ENCODE measurements at regions not wholly inside any gene's neighbourhood (a gene's known extent, or its start where the extent isn't known, plus 50 kb on each side); places are given as distances from the start of the nearest gene placed in this dataset.

GRCh38 chr5:109945723-109946480 lies 256.2 kb downstream of the MAN2A1 start:
- DNase-seq, result no peak

- DNase-seq, result no peak
Measured at GRCh38 chr5:109946610-109947009, 256.9 kb downstream of the MAN2A1 start.

- no peak for DNase-seq
Measured at GRCh38 chr5:109947667-109948066, 257.9 kb downstream of the MAN2A1 start.

GRCh38 chr5:109950634-109951033 lies 260.9 kb downstream of the MAN2A1 start:
- no peak for DNase-seq

- DNase-seq, result no peak
Measured at GRCh38 chr5:109951348-109951747, 261.6 kb downstream of the MAN2A1 start.

- no peak for DNase-seq
Measured at GRCh38 chr5:109951758-109952157, 262.0 kb downstream of the MAN2A1 start.

- DNase-seq, result no peak
Measured at GRCh38 chr5:109953761-109954160, 264.0 kb downstream of the MAN2A1 start.

GRCh38 chr5:109956884-109957283 lies 267.2 kb downstream of the MAN2A1 start:
- no peak for DNase-seq

GRCh38 chr5:109958082-109958481 lies 268.4 kb downstream of the MAN2A1 start:
- no peak for DNase-seq

GRCh38 chr5:109959652-109960051 lies 269.9 kb downstream of the MAN2A1 start:
- DNase-seq, result no peak

- DNase-seq, result no peak
Measured at GRCh38 chr5:109961751-109962150, 272.0 kb downstream of the MAN2A1 start.

- no peak for DNase-seq
Measured at GRCh38 chr5:109962882-109963603, 273.3 kb downstream of the MAN2A1 start.

- DNase-seq, result peak; percentile 11
Measured at GRCh38 chr5:109964136-109964535, 274.4 kb downstream of the MAN2A1 start.

- DNase-seq, result no peak
Measured at GRCh38 chr5:109965634-109966033, 275.9 kb downstream of the MAN2A1 start.

- no peak for DNase-seq
Measured at GRCh38 chr5:109971968-109972367, 282.2 kb downstream of the MAN2A1 start.

GRCh38 chr5:109981979-109982378 lies 292.3 kb downstream of the MAN2A1 start:
- no peak for DNase-seq

GRCh38 chr5:109982966-109983534 lies 293.3 kb downstream of the MAN2A1 start:
- no peak for DNase-seq

GRCh38 chr5:109986726-109987125 lies 297.0 kb downstream of the MAN2A1 start:
- no peak for DNase-seq

GRCh38 chr5:109987355-109987754 lies 297.6 kb downstream of the MAN2A1 start:
- no peak for DNase-seq

- no peak for DNase-seq
Measured at GRCh38 chr5:109987970-109988369, 298.2 kb downstream of the MAN2A1 start.

GRCh38 chr5:109989161-109989560 lies 299.4 kb downstream of the MAN2A1 start:
- DNase-seq, result no peak

- no peak for DNase-seq
Measured at GRCh38 chr5:109989994-109990722, 300.4 kb downstream of the MAN2A1 start.

- no peak for DNase-seq
Measured at GRCh38 chr5:109990723-109991359, 301.1 kb downstream of the MAN2A1 start.

Data from NCI-H526 treated with DMSO at 0.1 percent for 48 hours (cell line).